Left lung (tissue), 4 donors: ENCODE measurements at regions not wholly inside any gene's neighbourhood (a gene's known extent, or its start where the extent isn't known, plus 50 kb on each side); places are given as distances from the start of the nearest gene placed in this dataset.

Experiments
- ATAC-seq: fragments of 200-7000 bp; cut with Tn5 transposase; one replicate; pipeline ENCODE4 v1.9.1; 2020; ENCODE audit warnings: moderate library complexity
- DNase-seq, 4 donors: peaks; one replicate each; pipeline ENCODE4 v3.0.0-alpha.2; 2013 to 2020
- H3K27ac ChIP-seq, 2 donors: fragments of 200-600 bp; sonication (generic) in 1 of 2; one replicate each; pipeline versions ENCODE4 v1.5.0 to v1.8.0; 2020 to 2021
- H3K27me3 ChIP-seq, 2 donors: fragments of 200-600 bp; sonication (generic) in 1 of 2; one replicate each; pipeline versions ENCODE4 v1.5.0 to v1.8.0; 2020 to 2021
- H3K36me3 ChIP-seq, 2 donors: fragments of 200-600 bp; sonication (generic) in 1 of 2; one replicate each; pipeline versions ENCODE4 v1.5.0 to v1.8.0; 2020 to 2021
- H3K4me1 ChIP-seq, 2 donors: fragments of 200-600 bp; one replicate each; pipeline ENCODE4 v1.8.0; 2021
- H3K4me3 ChIP-seq, 2 donors: fragments of 200-600 bp; sonication (generic) in 1 of 2; one replicate each; pipeline versions ENCODE4 v1.5.0 to v1.8.0; 2020 to 2021; ENCODE audit warnings: mild to moderate bottlenecking in 1 of 2
- H3K9me3 ChIP-seq, 2 donors: fragments of 200-600 bp; sonication (generic) in 1 of 2; one replicate each; pipeline versions ENCODE4 v1.5.0 to v1.8.0; 2020 to 2021
- CTCF ChIP-seq, 2 donors: fragments of 200-600 bp; sonication (generic) in 1 of 2; IDR thresholded peaks; one replicate each; pipeline versions ENCODE4 v1.5.0 to v1.8.0; 2021; ENCODE audit warnings: antibody characterized with exemption in 2 of 2
- intact Hi-C, 2 donors: fragments of 100-400 bp; cut with DNase I; formaldehyde crosslinking; loops; one replicate each; pipeline versions ENCODE4 v1.11.2 to v1.14.2; 2022
- donor health status: DM: no; HTN: yes; CAD: no.
- donor health status: DM: no; HTN: no; CAD: no.

GRCh38 chr11:70577258-70577603 is 178.9 kb downstream of the CTTN start:
- H3K27me3 ChIP-seq, result no peaks in the 10 kb centered on the region
- no peak overlapping the region for H3K27ac ChIP-seq
- intact Hi-C loops, result no loop called here
- no peaks in the 10 kb centered on the region for H3K4me1 ChIP-seq
- no peaks in the 10 kb centered on the region for H3K36me3 ChIP-seq
- DNase-seq (no peak), ATAC-seq (no peak)
- no peak for TF ChIP-seq CTCF (IDR thresholded peaks at IDR 0.05)
- no peak overlapping the region for H3K4me3 ChIP-seq
- H3K9me3 ChIP-seq, result no peaks in the 10 kb centered on the region

GRCh38 chr11:70577948-70578347 is 179.6 kb downstream of the CTTN start:
- ATAC-seq, result no peak
- intact Hi-C loops, result no loop called here
- no peak overlapping the region for H3K4me3 ChIP-seq
- no peak for DNase-seq
- no peak for TF ChIP-seq CTCF (IDR thresholded peaks at IDR 0.05)
- H3K36me3 ChIP-seq, result no peaks in the 10 kb centered on the region
- no peaks in the 10 kb centered on the region for H3K27me3 ChIP-seq
- no peaks in the 10 kb centered on the region for H3K4me1 ChIP-seq
- H3K9me3 ChIP-seq, result no peaks in the 10 kb centered on the region
- H3K27ac ChIP-seq, result no peak overlapping the region

GRCh38 chr11:70578371-70578770 is 180.0 kb downstream of the CTTN start:
- Histone ChIP-seq H3K36me3 (no peaks in the 10 kb centered on the region), H3K4me3 (no peak overlapping the region), H3K4me1 (no peaks in the 10 kb centered on the region), H3K27me3 (no peaks in the 10 kb centered on the region), H3K27ac (no peak overlapping the region), H3K9me3 (no peaks in the 10 kb centered on the region)
- no peak for DNase-seq
- intact Hi-C loops, result no loop called here
- TF ChIP-seq CTCF (IDR thresholded peaks at IDR 0.05), result no peak
- ATAC-seq, result no peak

- no peaks in the 10 kb centered on the region for H3K4me1 ChIP-seq
- H3K27ac ChIP-seq, result no peak overlapping the region
- no peaks in the 10 kb centered on the region for H3K9me3 ChIP-seq
- ATAC-seq (no peak), DNase-seq (no peak)
- no peaks in the 10 kb centered on the region for H3K36me3 ChIP-seq
- no peak for TF ChIP-seq CTCF (IDR thresholded peaks at IDR 0.05)
- intact Hi-C loops, result no loop called here
- H3K4me3 ChIP-seq, result no peak overlapping the region
- H3K27me3 ChIP-seq, result no peaks in the 10 kb centered on the region
Measured at GRCh38 chr11:70578831-70579230, 180.5 kb downstream of the CTTN start.

GRCh38 chr11:70579316-70579955 is 181.1 kb downstream of the CTTN start:
- no peak for ATAC-seq
- intact Hi-C loops, result no loop called here

More at GRCh38 chr11:70579316-70579955, 181.1 kb downstream of the CTTN start:
- TF ChIP-seq CTCF (IDR thresholded peaks at IDR 0.05), result no peak
- Histone ChIP-seq H3K27me3 (no peaks in the 10 kb centered on the region), H3K36me3 (no peaks in the 10 kb centered on the region), H3K4me3 (no peak overlapping the region), H3K9me3 (no peaks in the 10 kb centered on the region), H3K4me1 (no peaks in the 10 kb centered on the region), H3K27ac (no peak overlapping the region)
- DNase-seq, result peak in 1 of 4 donors; percentile 19
